ENCODE measurements at regions not wholly inside any gene's neighbourhood (a gene's known extent, or its start where the extent isn't known, plus 50 kb on each side); places are given as distances from the start of the nearest gene placed in this dataset.
"Not testable (repeated sequence)": the region's sequence is repeated elsewhere in the genome, so short reads cannot be mapped to it uniquely, and the experiment has no call there.

- H3K27me3 ChIP-seq (ENCODE audit: control insufficient read depth, insufficient read depth, low read length), result peaks cover 8% of the 10 kb centered on the region; the same call in 1 of the 2 replicates
- POLR2A ChIA-PET, result no interaction called here
Measured at GRCh38 chr9:33708441-33708840, 86.9 kb upstream of the PRSS3 start.

GRCh38 chr9:33709269-33709668, 86.1 kb upstream of the PRSS3 start:
- peaks cover 8% of the 10 kb centered on the region; the same call in 1 of the 2 replicates for H3K27me3 ChIP-seq (ENCODE audit: control insufficient read depth, insufficient read depth, low read length)
- intact Hi-C loops (cut with micrococcal nuclease; ENCODE audit: unreplicated experiment) (no loop called here), in situ Hi-C loops (cut with HindIII; ENCODE audit: low pct_unique_long_range_greater_than_20kb, low sequenced_read_pairs) (no loop called here)
- DNase-seq (ENCODE audit: low read depth, low spot score) (no peak), ATAC-seq (no peak)
- no peak overlapping the region for H3K27ac ChIP-seq (ENCODE audit: low read length)
- no peaks in the 10 kb centered on the region; the same call in 1 of the 2 replicates for H3K9me3 ChIP-seq (ENCODE audit: control insufficient read depth, insufficient read depth, low read depth, low read length)
- H3K4me3 ChIP-seq (ENCODE audit: low read depth in 2 of 2, low read length in 2 of 2), result no peak overlapping the region
- TF ChIP-seq SIN3A (IDR thresholded peaks at IDR 0.05; ENCODE audit: borderline replicate concordance, insufficient read depth, low read depth, low read length), result no peak
- TF ChIP-seq TCF7L2 (IDR thresholded peaks at IDR 0.05; ENCODE audit: low read depth, low read length), result no peak
- no peak for TF ChIP-seq CTCF (IDR thresholded peaks at IDR 0.05)
- TF ChIP-seq REST (IDR thresholded peaks at IDR 0.05; ENCODE audit: insufficient read depth in 1 of 2, low read depth in 2 of 2, low read length in 1 of 2), result no peak
- no peak for TF ChIP-seq POLR2AphosphoS5 (IDR thresholded peaks at IDR 0.05; ENCODE audit: low read depth, low read length)
- ChIA-PET CTCF (no interaction called here), POLR2A (no interaction called here)
- H3K36me3 ChIP-seq (ENCODE audit: control insufficient read depth, insufficient read depth, low read length), result no peaks in the 10 kb centered on the region
- no peaks in the 10 kb centered on the region for H3K4me1 ChIP-seq (ENCODE audit: control insufficient read depth, insufficient read depth, low read length)
- BruUV-seq (replicated peaks), result no TSS peak

More at GRCh38 chr9:33708441-33708840, 86.9 kb upstream of the PRSS3 start:
- CTCF ChIA-PET, result no interaction called here
- H3K4me1 ChIP-seq (ENCODE audit: control insufficient read depth, insufficient read depth, low read length), result no peaks in the 10 kb centered on the region
- in situ Hi-C loops (cut with HindIII; ENCODE audit: low pct_unique_long_range_greater_than_20kb, low sequenced_read_pairs), result no loop called here
- H3K36me3 ChIP-seq (ENCODE audit: control insufficient read depth, insufficient read depth, low read length), result no peaks in the 10 kb centered on the region
- H3K4me3 ChIP-seq (ENCODE audit: low read depth in 2 of 2, low read length in 2 of 2), result no peak overlapping the region
- ATAC-seq (no peak), DNase-seq (ENCODE audit: low read depth, low spot score) (no peak)
- H3K9me3 ChIP-seq (ENCODE audit: control insufficient read depth, insufficient read depth, low read depth, low read length), result no peaks in the 10 kb centered on the region; the same call in 1 of the 2 replicates
- no peak for TF ChIP-seq SIN3A (IDR thresholded peaks at IDR 0.05; ENCODE audit: borderline replicate concordance, insufficient read depth, low read depth, low read length)
- no peak for TF ChIP-seq REST (IDR thresholded peaks at IDR 0.05; ENCODE audit: insufficient read depth in 1 of 2, low read depth in 2 of 2, low read length in 1 of 2)
- no peak for TF ChIP-seq POLR2AphosphoS5 (IDR thresholded peaks at IDR 0.05; ENCODE audit: low read depth, low read length)
- no peak for TF ChIP-seq CTCF (IDR thresholded peaks at IDR 0.05)
- no peak for TF ChIP-seq TCF7L2 (IDR thresholded peaks at IDR 0.05; ENCODE audit: low read depth, low read length)
- no TSS peak for BruUV-seq (replicated peaks)
- H3K27ac ChIP-seq (ENCODE audit: low read length), result no peak overlapping the region
- intact Hi-C loops (cut with micrococcal nuclease; ENCODE audit: unreplicated experiment), result no loop called here

- H3K9me3 ChIP-seq (ENCODE audit: control insufficient read depth, insufficient read depth, low read depth, low read length); DNase-seq (ENCODE audit: low read depth, low spot score); CTCF ChIA-PET; H3K4me3 ChIP-seq (ENCODE audit: low read depth in 2 of 2, low read length in 2 of 2); POLR2A ChIA-PET; intact Hi-C loops (cut with micrococcal nuclease; ENCODE audit: unreplicated experiment); H3K4me1 ChIP-seq (ENCODE audit: control insufficient read depth, insufficient read depth, low read length); in situ Hi-C loops (cut with HindIII; ENCODE audit: low pct_unique_long_range_greater_than_20kb, low sequenced_read_pairs); H3K27me3 ChIP-seq (ENCODE audit: control insufficient read depth, insufficient read depth, low read length); BruUV-seq (replicated peaks); H3K27ac ChIP-seq (ENCODE audit: low read length); ATAC-seq; H3K36me3 ChIP-seq (ENCODE audit: control insufficient read depth, insufficient read depth, low read length): not testable (repeated sequence)
Measured at GRCh38 chr9:33711418-33711817, 83.9 kb upstream of the PRSS3 start.

All from Panc1 (cell line).